A673 (cell line): ENCODE measurements at regions not wholly inside any gene's neighbourhood (a gene's known extent, or its start where the extent isn't known, plus 50 kb on each side); places are given as distances from the start of the nearest gene placed in this dataset.
A peak's percentile ranks its signal among the peaks of the same experiment; 100 is the strongest.

Source experiments
- BruUV-seq: library from RNA; stranded (reverse); fragments of 400-500 nt; replicated peaks from 2 replicates; lab custom pipeline; 2021; lab: Mats Ljungman, UMichigan
- CTCF ChIA-PET: fragments of 300-600 bp; sonication (Branson Sonifier 250); formaldehyde crosslinking; loops from one replicate; lab custom pipeline; 2022; ENCODE audit warnings: antibody characterized with exemption; lab: Charles Lee
- POLR2A ChIA-PET: fragments of 300-600 bp; sonication (Branson Sonifier 250); formaldehyde crosslinking; loops from one replicate; lab custom pipeline; 2022; ENCODE audit warnings: antibody characterized with exemption; ENCODE audit not compliant: low non-redundant PET; lab: Charles Lee
- DNase-seq: peaks from one replicate; pipeline ENCODE4 v3.0.0-alpha.2; 2015; ENCODE audit warnings: low spot score
- H3K27ac ChIP-seq: fragments of 200-600 bp; sonication (generic); 2 replicates; pipeline ENCODE4 v1.5.1; 2016; ENCODE audit warnings: mixed run types, low read depth, mild to moderate bottlenecking, mixed read lengths, antibody characterized with exemption, low read length; ENCODE audit not compliant: poor library complexity, severe bottlenecking
- H3K27me3 ChIP-seq: fragments of 200-600 bp; sonication (generic); replicated peaks from 2 replicates; pipeline ENCODE4 v1.6.1; 2017; ENCODE audit warnings: mixed run types, low read depth, mild to moderate bottlenecking, mixed read lengths, antibody characterized with exemption, low read length; ENCODE audit not compliant: insufficient read depth, poor library complexity
- H3K36me3 ChIP-seq: fragments of 200-600 bp; sonication (generic); 2 replicates; pipeline ENCODE4 v1.6.1; 2016; ENCODE audit warnings: mixed run types, mild to moderate bottlenecking, mixed read lengths, antibody characterized with exemption, low read length; ENCODE audit not compliant: insufficient read depth, poor library complexity, severe bottlenecking
- H3K4me1 ChIP-seq: fragments of 200-600 bp; sonication (generic); 2 replicates; pipeline ENCODE4 v1.6.1; 2017; ENCODE audit warnings: mixed run types, mild to moderate bottlenecking, mixed read lengths, antibody characterized with exemption, low read length; ENCODE audit not compliant: insufficient read depth, poor library complexity, severe bottlenecking
- H3K4me3 ChIP-seq: fragments of 200-600 bp; sonication (generic); 2 replicates; pipeline ENCODE4 v1.5.1; 2016; ENCODE audit warnings: low read depth, mixed run types, mild to moderate bottlenecking, mixed read lengths, low read length; ENCODE audit not compliant: poor library complexity, severe bottlenecking
- H3K9me3 ChIP-seq: fragments of 200-600 bp; sonication (generic); 2 replicates; pipeline ENCODE4 v1.6.1; 2016; ENCODE audit warnings: mixed run types, low read depth, mild to moderate bottlenecking, mixed read lengths, antibody characterized with exemption, low read length; ENCODE audit not compliant: poor library complexity, severe bottlenecking
- EZH2 ChIP-seq: fragments of 200-600 bp; sonication (generic); IDR thresholded peaks from 2 replicates; pipeline ENCODE4 v1.6.1; 2017; ENCODE audit warnings: borderline replicate concordance, low read depth, mild to moderate bottlenecking, mixed read lengths, antibody characterized with exemption, low read length; ENCODE audit not compliant: poor library complexity, severe bottlenecking
- intact Hi-C: fragments of 100-400 bp; cut with micrococcal nuclease; formaldehyde crosslinking; loops from one replicate; pipeline ENCODE4 v1.10.0; 2022; ENCODE audit not compliant: unreplicated experiment
- TF ChIP-seq, protein P1 (sequence below): fragments of 300-800, 200-600 bp; sonication (generic); conservative IDR thresholded peaks from 2 replicates; pipeline ENCODE4 v1.5.1; 2017; ENCODE audit warnings: low read depth, mild to moderate bottlenecking, antibody characterized with exemption, low read length, moderate library complexity, mixed read lengths

DNA sequence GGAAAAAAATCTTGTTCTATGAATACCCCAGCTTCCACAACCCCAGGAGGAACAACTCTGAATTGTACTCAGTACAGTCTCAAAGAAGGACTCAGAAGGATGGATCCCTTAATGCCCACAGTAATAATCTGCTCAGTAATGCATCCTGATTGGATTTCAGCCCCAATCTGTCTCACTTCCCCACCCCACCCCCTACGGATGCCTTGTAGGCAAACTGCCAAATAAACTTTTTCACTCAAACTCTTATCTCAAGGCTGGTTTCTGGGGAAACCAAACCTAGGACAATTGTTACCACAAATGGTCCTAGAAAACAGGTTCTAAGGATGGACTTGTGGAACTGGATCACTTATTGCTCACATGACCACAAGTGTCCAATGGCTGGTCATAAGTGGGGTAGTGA lies 1021.8 kb upstream of the INTU start:
- Histone ChIP-seq H3K9me3 (no peaks in the 10 kb centered on the region), H3K27me3 (no peaks in the 10 kb centered on the region), H3K27ac (no peak overlapping the region), H3K36me3 (no peaks in the 10 kb centered on the region), H3K4me3 (no peak overlapping the region), H3K4me1 (peaks cover 18% of the 10 kb centered on the region)
- DNase-seq, result no peak
- TF ChIP-seq EZH2, result no peak
- TF ChIP-seq, protein P1, sequence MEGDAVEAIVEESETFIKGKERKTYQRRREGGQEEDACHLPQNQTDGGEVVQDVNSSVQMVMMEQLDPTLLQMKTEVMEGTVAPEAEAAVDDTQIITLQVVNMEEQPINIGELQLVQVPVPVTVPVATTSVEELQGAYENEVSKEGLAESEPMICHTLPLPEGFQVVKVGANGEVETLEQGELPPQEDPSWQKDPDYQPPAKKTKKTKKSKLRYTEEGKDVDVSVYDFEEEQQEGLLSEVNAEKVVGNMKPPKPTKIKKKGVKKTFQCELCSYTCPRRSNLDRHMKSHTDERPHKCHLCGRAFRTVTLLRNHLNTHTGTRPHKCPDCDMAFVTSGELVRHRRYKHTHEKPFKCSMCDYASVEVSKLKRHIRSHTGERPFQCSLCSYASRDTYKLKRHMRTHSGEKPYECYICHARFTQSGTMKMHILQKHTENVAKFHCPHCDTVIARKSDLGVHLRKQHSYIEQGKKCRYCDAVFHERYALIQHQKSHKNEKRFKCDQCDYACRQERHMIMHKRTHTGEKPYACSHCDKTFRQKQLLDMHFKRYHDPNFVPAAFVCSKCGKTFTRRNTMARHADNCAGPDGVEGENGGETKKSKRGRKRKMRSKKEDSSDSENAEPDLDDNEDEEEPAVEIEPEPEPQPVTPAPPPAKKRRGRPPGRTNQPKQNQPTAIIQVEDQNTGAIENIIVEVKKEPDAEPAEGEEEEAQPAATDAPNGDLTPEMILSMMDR, result no peak
- POLR2A ChIA-PET, result no interaction called here
- CTCF ChIA-PET, result no interaction called here
- intact Hi-C loops, result no loop called here
- no TSS peak for BruUV-seq

DNA sequence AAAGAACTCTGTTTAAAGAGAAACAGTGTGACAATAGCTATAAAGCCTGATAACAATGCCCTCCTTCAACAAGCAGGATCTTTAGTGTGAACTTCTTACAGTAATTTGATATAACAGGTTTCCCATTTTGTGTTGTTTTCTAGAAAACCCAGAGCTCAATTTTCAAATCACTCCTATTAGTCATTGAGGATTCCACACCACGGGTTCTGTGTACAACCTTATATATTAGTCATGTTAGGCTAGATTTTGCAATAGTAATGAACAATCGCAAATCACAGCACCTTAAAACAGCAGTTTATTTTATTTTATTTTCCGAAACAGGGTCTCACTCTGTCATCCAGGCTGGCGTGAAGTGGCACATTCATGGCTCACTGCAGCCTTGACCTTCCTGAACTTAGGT lies 1020.9 kb upstream of the INTU start:
- TF ChIP-seq EZH2, result no peak
- TF ChIP-seq, protein P1, result no peak
- H3K4me3 ChIP-seq, result no peak overlapping the region
- no peaks in the 10 kb centered on the region for H3K9me3 ChIP-seq
- H3K27me3 ChIP-seq, result no peaks in the 10 kb centered on the region
- CTCF ChIA-PET, result no interaction called here
- intact Hi-C loops, result no loop called here
- no TSS peak for BruUV-seq
- POLR2A ChIA-PET, result no interaction called here
- no peak for DNase-seq
- no peak overlapping the region for H3K27ac ChIP-seq
- no peaks in the 10 kb centered on the region for H3K36me3 ChIP-seq
- peaks cover 8% of the 10 kb centered on the region for H3K4me1 ChIP-seq

DNA sequence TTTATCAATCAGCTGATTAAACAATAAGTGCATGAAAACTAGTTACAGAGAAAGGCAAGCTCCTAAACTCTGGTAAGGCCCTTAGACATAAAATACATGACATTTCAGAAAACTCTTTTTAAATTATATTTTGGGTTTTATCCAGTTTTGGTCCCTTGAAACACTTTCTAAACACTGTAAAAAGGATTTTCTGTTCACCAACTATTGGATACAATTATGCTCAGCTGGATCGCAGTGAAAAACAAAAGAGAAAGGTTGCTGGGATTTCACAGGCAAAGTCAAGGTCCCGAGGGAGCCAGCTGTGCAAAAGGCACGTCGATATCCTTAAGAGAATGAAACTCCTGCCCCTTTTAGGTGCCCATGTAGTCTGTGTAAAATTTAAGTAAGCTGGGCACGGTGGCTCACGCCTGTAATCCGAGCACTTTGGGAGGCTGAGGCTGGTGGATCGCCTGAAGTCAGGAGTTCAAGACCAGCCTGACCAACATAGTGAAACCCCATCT lies 1018.4 kb upstream of the INTU start:
- no peaks in the 10 kb centered on the region for H3K27me3 ChIP-seq

More for the DNA sequence above, 1018.4 kb upstream of the INTU start:
- Histone ChIP-seq H3K36me3 (no peaks in the 10 kb centered on the region), H3K4me3 (no peak overlapping the region), H3K4me1 (no peaks in the 10 kb centered on the region), H3K27ac (no peak overlapping the region), H3K9me3 (peaks cover 4% of the 10 kb centered on the region)
- ChIA-PET CTCF (no interaction called here), POLR2A (no interaction called here)
- no TSS peak for BruUV-seq
- DNase-seq, result peak; percentile 65
- no peak for TF ChIP-seq EZH2
- TF ChIP-seq, protein P1, result no peak
- intact Hi-C loops, result no loop called here
